ENCODE measurements at regions not wholly inside any gene's neighbourhood (a gene's known extent, or its start where the extent isn't known, plus 50 kb on each side); places are given as distances from the start of the nearest gene placed in this dataset.
"Not testable (repeated sequence)": the region's sequence is repeated elsewhere in the genome, so short reads cannot be mapped to it uniquely, and the experiment has no call there.

DNA sequence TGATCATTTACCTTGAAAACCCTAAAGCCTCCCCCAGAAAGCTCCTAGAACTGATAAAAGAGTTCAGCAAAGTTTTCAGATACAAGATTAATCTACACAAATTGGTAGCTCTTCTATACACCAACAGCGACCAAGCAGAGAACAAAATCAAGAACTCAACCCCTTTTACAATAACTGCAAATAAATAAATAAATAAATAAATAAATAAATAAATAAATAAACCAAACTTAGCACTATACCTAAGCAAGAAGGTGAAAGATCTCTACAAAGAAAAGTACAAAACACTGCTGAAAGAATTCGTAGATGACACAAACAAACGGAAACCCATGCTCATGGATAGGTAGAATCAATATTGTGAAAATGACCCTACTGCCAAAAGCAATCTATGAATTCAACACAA, 182.0 kb upstream of the RND3 start:
- Histone ChIP-seq H3K9me3 (ENCODE audit: control insufficient read depth, low read length) (peaks cover 3% of the 10 kb centered on the region), H3K4me3 (ENCODE audit: low read depth, low read length) (no peak overlapping the region), H3K4me2 (ENCODE audit: low read length) (no peak overlapping the region)

DNA sequence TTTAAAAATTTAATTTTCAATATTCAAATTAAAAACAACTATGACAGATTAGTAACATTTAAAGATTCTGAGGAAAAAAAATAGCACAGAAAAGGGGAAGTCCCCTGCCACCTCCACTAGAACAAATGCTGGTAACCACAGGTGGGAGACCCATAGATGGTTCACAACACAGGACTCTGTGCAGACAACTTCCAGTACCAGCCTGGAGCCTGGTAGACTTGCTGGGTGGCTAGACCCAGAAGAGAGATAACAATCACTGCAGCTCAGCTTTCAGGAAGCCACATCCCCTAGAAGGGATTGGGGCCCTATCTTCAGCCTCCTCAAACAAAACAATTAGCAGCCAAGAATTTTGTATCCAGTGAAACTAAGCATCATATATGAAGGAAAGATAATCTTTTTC, 179.6 kb upstream of the RND3 start:
- not testable (repeated sequence) for H3K9ac ChIP-seq; H3K9me3 ChIP-seq (ENCODE audit: control insufficient read depth, low read length); H3K4me2 ChIP-seq (ENCODE audit: low read length); H2AFZ ChIP-seq; H3K4me1 ChIP-seq; H3K27ac ChIP-seq; H3K27me3 ChIP-seq (ENCODE audit: control insufficient read depth, insufficient read depth, low read length); H3K4me3 ChIP-seq (ENCODE audit: low read depth, low read length); H3K36me3 ChIP-seq (ENCODE audit: control insufficient read depth, insufficient read depth, low read length); H3K79me2 ChIP-seq

More for the DNA sequence above, 182.0 kb upstream of the RND3 start:
- no peak overlapping the region for H2AFZ ChIP-seq
- no peak overlapping the region for H3K9ac ChIP-seq
- H3K36me3 ChIP-seq (ENCODE audit: control insufficient read depth, insufficient read depth, low read length): no peaks in the 10 kb centered on the region
- no peak overlapping the region for H3K27ac ChIP-seq
- no peaks in the 10 kb centered on the region for H3K4me1 ChIP-seq
- no peaks in the 10 kb centered on the region for H3K79me2 ChIP-seq
- H3K27me3 ChIP-seq (ENCODE audit: control insufficient read depth, insufficient read depth, low read length): no peaks in the 10 kb centered on the region
- TF ChIP-seq, protein P1, sequence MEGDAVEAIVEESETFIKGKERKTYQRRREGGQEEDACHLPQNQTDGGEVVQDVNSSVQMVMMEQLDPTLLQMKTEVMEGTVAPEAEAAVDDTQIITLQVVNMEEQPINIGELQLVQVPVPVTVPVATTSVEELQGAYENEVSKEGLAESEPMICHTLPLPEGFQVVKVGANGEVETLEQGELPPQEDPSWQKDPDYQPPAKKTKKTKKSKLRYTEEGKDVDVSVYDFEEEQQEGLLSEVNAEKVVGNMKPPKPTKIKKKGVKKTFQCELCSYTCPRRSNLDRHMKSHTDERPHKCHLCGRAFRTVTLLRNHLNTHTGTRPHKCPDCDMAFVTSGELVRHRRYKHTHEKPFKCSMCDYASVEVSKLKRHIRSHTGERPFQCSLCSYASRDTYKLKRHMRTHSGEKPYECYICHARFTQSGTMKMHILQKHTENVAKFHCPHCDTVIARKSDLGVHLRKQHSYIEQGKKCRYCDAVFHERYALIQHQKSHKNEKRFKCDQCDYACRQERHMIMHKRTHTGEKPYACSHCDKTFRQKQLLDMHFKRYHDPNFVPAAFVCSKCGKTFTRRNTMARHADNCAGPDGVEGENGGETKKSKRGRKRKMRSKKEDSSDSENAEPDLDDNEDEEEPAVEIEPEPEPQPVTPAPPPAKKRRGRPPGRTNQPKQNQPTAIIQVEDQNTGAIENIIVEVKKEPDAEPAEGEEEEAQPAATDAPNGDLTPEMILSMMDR (IDR thresholded peaks at IDR 0.05): no peak

DNA sequence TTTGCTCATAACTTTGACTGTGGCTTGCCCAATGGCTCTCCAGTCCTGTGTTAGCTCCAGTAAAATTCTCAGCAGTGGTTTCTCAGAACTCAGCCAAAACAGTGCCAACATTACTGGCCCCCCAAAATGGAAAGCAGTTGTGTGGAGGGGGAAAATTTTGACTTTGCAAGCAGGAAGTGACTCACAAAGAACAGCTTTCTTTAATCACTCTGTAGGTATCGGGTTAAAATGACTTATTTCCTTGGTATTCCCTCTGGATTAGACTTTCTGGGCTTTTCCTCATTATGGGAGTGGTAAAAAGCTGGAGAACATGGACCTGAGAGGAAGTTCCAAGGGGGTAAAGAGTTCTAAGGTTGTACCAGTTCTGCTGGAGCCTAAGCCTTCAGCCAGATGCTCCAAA, 175.7 kb upstream of the RND3 start:
- H3K9me3 ChIP-seq (ENCODE audit: control insufficient read depth, low read length): peaks cover 3% of the 10 kb centered on the region
- TF ChIP-seq, protein P1 (IDR thresholded peaks at IDR 0.05): no peak

DNA sequence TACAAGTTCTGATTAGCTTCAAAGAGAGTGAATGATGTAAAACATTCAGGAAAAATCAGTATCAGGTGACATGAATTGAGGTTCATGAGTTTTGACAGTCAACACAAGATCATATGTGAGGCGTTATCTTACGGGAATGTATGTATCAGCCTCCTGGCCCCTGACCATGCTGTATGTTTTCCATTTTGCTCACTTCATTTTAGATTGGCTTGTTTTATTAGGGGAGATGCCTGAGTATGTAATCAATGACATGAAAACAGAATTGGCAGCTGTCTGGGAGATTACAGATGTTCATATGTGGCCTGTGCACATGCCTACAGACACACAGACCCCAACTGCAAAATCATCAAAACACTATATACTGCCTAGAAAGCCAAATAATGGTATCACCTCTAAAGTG, 168.5 kb upstream of the RND3 start:
- no peaks in the 10 kb centered on the region for H3K4me1 ChIP-seq
- TF ChIP-seq, protein P1 (IDR thresholded peaks at IDR 0.05): no peak

More for the DNA sequence above, 175.7 kb upstream of the RND3 start:
- Histone ChIP-seq H3K27ac (no peak overlapping the region), H3K27me3 (ENCODE audit: control insufficient read depth, insufficient read depth, low read length) (no peaks in the 10 kb centered on the region), H3K4me3 (ENCODE audit: low read depth, low read length) (no peak overlapping the region), H2AFZ (no peak overlapping the region), H3K4me1 (no peaks in the 10 kb centered on the region), H3K4me2 (ENCODE audit: low read length) (no peak overlapping the region), H3K9ac (no peak overlapping the region), H3K36me3 (ENCODE audit: control insufficient read depth, insufficient read depth, low read length) (no peaks in the 10 kb centered on the region), H3K79me2 (no peaks in the 10 kb centered on the region)

DNA sequence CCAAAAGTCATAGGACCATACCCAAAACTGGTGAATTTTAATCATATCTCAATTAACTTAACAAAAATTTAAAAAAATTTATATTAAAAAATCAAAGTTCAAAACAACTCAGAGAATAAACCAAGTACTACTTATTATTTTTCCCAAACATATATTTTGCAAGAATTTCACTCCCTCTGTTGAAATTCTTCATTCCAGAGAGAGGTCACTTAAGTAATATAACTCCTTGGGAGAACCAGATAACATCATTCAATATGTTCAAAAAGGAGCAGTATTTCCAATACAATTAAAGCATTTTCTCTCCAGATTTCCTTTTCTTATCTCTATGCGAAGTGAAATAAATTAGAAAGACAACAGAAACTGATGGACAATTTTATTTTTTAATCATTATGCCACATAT, 165.9 kb upstream of the RND3 start:
- no peaks in the 10 kb centered on the region for H3K79me2 ChIP-seq
- H3K4me3 ChIP-seq (ENCODE audit: low read depth, low read length): no peak overlapping the region
- H3K9ac ChIP-seq: no peak overlapping the region
- no peaks in the 10 kb centered on the region for H3K27me3 ChIP-seq (ENCODE audit: control insufficient read depth, insufficient read depth, low read length)
- TF ChIP-seq, protein P1 (IDR thresholded peaks at IDR 0.05): no peak
- no peak overlapping the region for H3K4me2 ChIP-seq (ENCODE audit: low read length)
- no peak overlapping the region for H3K27ac ChIP-seq
- H3K36me3 ChIP-seq (ENCODE audit: control insufficient read depth, insufficient read depth, low read length): no peaks in the 10 kb centered on the region
- H2AFZ ChIP-seq: no peak overlapping the region
- H3K4me1 ChIP-seq: no peaks in the 10 kb centered on the region
- no peaks in the 10 kb centered on the region for H3K9me3 ChIP-seq (ENCODE audit: control insufficient read depth, low read length)

More for the DNA sequence above, 168.5 kb upstream of the RND3 start:
- H3K36me3 ChIP-seq (ENCODE audit: control insufficient read depth, insufficient read depth, low read length): no peaks in the 10 kb centered on the region
- H3K79me2 ChIP-seq: no peaks in the 10 kb centered on the region
- no peaks in the 10 kb centered on the region for H3K27me3 ChIP-seq (ENCODE audit: control insufficient read depth, insufficient read depth, low read length)
- H2AFZ ChIP-seq: no peak overlapping the region
- no peak overlapping the region for H3K27ac ChIP-seq
- H3K9ac ChIP-seq: no peak overlapping the region
- no peaks in the 10 kb centered on the region for H3K9me3 ChIP-seq (ENCODE audit: control insufficient read depth, low read length)
- H3K4me3 ChIP-seq (ENCODE audit: low read depth, low read length): no peak overlapping the region
- no peak overlapping the region for H3K4me2 ChIP-seq (ENCODE audit: low read length)
